Stimulated activated effector memory CD8-positive, alpha-beta T cell treated with anti-CD3 and anti-CD28 coated beads, Interleukin-12 subunit alpha, Interleukin-12 subunit beta, amount 100 ng/mL, for 72 hours (primary cell): ENCODE measurements at regions not wholly inside any gene's neighbourhood (a gene's known extent, or its start where the extent isn't known, plus 50 kb on each side); places are given as distances from the start of the nearest gene placed in this dataset.

ENCODE experiments used
- ATAC-seq: fragments of 150-1000 bp; cut with Tn5 transposase; 2 replicates; pipeline ENCODE4 v1.10.0; 2021
- DNase-seq, 2 donors: peaks; one replicate each; pipeline ENCODE4 v3.0.0; 2021 to 2022; ENCODE audit warnings: low spot score in 2 of 2
- H3K27ac Mint-ChIP-seq: one replicate; pipeline ENCODE4 v1.8.0; 2022; ENCODE audit warnings: mild to moderate bottlenecking, mixed read lengths
- H3K36me3 Mint-ChIP-seq: one replicate; pipeline ENCODE4 v1.8.0; 2022; ENCODE audit warnings: mild to moderate bottlenecking, mixed read lengths
- H3K4me1 Mint-ChIP-seq: one replicate; pipeline ENCODE4 v1.8.0; 2022; ENCODE audit warnings: mixed read lengths
- H3K4me3 Mint-ChIP-seq: one replicate; pipeline ENCODE4 v1.8.0; 2022; ENCODE audit warnings: mild to moderate bottlenecking, mixed read lengths
- H3K9me3 Mint-ChIP-seq: one replicate; pipeline ENCODE4 v1.8.0; 2022; ENCODE audit warnings: mixed read lengths

- peak overlapping the region; percentile 24 for H3K27ac Mint-ChIP-seq
- no peak for ATAC-seq
These were observed 59.7 kb upstream of the TCF20 start for GRCh38 chr22:42330170-42330569.

GRCh38 chr22:42329504-42329903, 59.1 kb upstream of the TCF20 start:
- ATAC-seq (no peak), DNase-seq (no peak)
- Mint-ChIP-seq H3K4me1 (peaks cover 24% of the 10 kb centered on the region), H3K36me3 (peaks cover 4% of the 10 kb centered on the region), H3K4me3 (no peak overlapping the region), H3K27ac (no peak overlapping the region), H3K9me3 (no peaks in the 10 kb centered on the region)

More at GRCh38 chr22:42330170-42330569, 59.7 kb upstream of the TCF20 start:
- no peak overlapping the region for H3K4me3 Mint-ChIP-seq
- DNase-seq: no peak
- H3K9me3 Mint-ChIP-seq: no peaks in the 10 kb centered on the region
- no peaks in the 10 kb centered on the region for H3K36me3 Mint-ChIP-seq
- peaks cover 17% of the 10 kb centered on the region for H3K4me1 Mint-ChIP-seq

DNA sequence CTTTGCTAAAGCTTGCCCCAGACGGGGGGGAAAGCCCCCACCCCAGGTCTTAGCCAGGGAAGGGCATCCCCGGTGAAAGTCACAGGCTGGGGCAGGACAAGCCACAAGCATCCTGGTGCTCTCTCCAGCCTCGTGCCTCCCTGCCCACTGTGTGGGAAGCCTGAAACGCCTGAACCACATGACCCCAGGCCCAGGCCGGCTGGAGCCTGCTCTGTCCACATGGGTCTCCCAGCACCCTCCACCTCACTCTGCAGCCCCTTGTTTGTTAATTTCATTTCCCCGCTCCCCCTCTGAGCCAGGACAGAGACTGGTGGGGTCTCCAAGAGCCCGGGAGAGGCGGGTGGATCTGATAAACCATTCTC, 58.3 kb upstream of the TCF20 start:
- H3K9me3 Mint-ChIP-seq: no peaks in the 10 kb centered on the region
- H3K36me3 Mint-ChIP-seq: peaks cover 11% of the 10 kb centered on the region
- no peak overlapping the region for H3K4me3 Mint-ChIP-seq
- ATAC-seq (no peak), DNase-seq (no peak)
- H3K27ac Mint-ChIP-seq: peak overlapping the region; percentile 54
- H3K4me1 Mint-ChIP-seq: peaks cover 29% of the 10 kb centered on the region

DNA sequence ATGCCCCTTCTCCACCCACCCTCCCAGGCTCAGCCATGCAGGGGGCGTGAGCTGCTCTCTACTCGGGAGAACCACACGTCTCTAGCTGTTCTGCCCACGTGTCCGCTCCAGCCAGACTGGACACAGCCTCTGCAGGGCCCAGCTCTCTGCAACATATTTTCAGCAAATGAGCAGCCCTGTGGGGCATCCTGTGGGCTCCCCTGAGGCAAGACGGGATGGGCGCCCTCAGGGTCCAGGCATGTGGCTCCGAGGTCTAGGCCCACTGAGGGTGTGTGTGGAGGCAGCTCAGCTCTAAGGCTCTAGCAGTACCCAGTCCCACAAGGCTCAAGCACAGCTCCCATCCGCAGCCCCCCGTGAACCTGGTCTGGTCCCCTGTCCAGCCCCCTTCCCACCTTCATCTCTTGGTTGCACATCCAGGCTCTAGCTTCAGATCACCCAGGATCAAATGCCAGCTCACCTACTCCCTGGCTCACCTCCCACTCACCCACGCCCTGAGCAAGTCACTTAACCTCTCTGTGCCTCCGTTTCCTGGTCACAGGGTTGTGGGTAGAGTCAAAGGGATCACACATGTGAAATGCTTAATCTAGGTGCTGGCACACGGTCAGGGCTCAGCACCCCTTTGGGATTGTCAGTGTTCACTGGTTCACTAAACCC, 57.8 kb upstream of the TCF20 start:
- ATAC-seq (peak; percentile 46), DNase-seq (no peak)
- no peak overlapping the region for H3K4me3 Mint-ChIP-seq
- peaks cover 29% of the 10 kb centered on the region for H3K4me1 Mint-ChIP-seq
- peak overlapping the region; percentile 54 for H3K27ac Mint-ChIP-seq
- no peaks in the 10 kb centered on the region for H3K9me3 Mint-ChIP-seq
- peaks cover 17% of the 10 kb centered on the region for H3K36me3 Mint-ChIP-seq

- no peaks in the 10 kb centered on the region for H3K9me3 Mint-ChIP-seq
- H3K4me1 Mint-ChIP-seq: peaks cover 31% of the 10 kb centered on the region
- DNase-seq: no peak
- peaks cover 22% of the 10 kb centered on the region for H3K36me3 Mint-ChIP-seq
- H3K27ac Mint-ChIP-seq: no peak overlapping the region
- ATAC-seq: no peak
- no peak overlapping the region for H3K4me3 Mint-ChIP-seq
These were observed 57.1 kb upstream of the TCF20 start for GRCh38 chr22:42327462-42328129.

- peak overlapping the region; percentile 26 for H3K27ac Mint-ChIP-seq
These were observed 56.3 kb upstream of the TCF20 start for GRCh38 chr22:42326801-42327200.

GRCh38 chr22:42326301-42326700, 55.8 kb upstream of the TCF20 start:
- no peaks in the 10 kb centered on the region for H3K9me3 Mint-ChIP-seq
- H3K27ac Mint-ChIP-seq: peak overlapping the region; percentile 26
- no peak for ATAC-seq
- peaks cover 36% of the 10 kb centered on the region for H3K4me1 Mint-ChIP-seq
- peaks cover 28% of the 10 kb centered on the region for H3K36me3 Mint-ChIP-seq
- H3K4me3 Mint-ChIP-seq: no peak overlapping the region
- no peak for DNase-seq

More at GRCh38 chr22:42326801-42327200, 56.3 kb upstream of the TCF20 start:
- H3K4me1 Mint-ChIP-seq: peaks cover 36% of the 10 kb centered on the region
- H3K4me3 Mint-ChIP-seq: no peak overlapping the region
- no peaks in the 10 kb centered on the region for H3K9me3 Mint-ChIP-seq
- DNase-seq (no peak), ATAC-seq (no peak)
- H3K36me3 Mint-ChIP-seq: peaks cover 28% of the 10 kb centered on the region

GRCh38 chr22:42324990-42325710, 54.7 kb upstream of the TCF20 start:
- ATAC-seq (peak; percentile 27), DNase-seq (no peak)
- H3K9me3 Mint-ChIP-seq: no peaks in the 10 kb centered on the region
- H3K36me3 Mint-ChIP-seq: peaks cover 28% of the 10 kb centered on the region
- H3K4me3 Mint-ChIP-seq: no peak overlapping the region
- peaks cover 39% of the 10 kb centered on the region for H3K4me1 Mint-ChIP-seq
- peak overlapping the region; percentile 98 for H3K27ac Mint-ChIP-seq

- peaks cover 28% of the 10 kb centered on the region for H3K36me3 Mint-ChIP-seq
- ATAC-seq (no peak), DNase-seq (no peak)
- no peak overlapping the region for H3K4me3 Mint-ChIP-seq
- peak overlapping the region; percentile 98 for H3K27ac Mint-ChIP-seq
- peaks cover 42% of the 10 kb centered on the region for H3K4me1 Mint-ChIP-seq
- no peaks in the 10 kb centered on the region for H3K9me3 Mint-ChIP-seq
These were observed 54.1 kb upstream of the TCF20 start for GRCh38 chr22:42324566-42324965.

DNA sequence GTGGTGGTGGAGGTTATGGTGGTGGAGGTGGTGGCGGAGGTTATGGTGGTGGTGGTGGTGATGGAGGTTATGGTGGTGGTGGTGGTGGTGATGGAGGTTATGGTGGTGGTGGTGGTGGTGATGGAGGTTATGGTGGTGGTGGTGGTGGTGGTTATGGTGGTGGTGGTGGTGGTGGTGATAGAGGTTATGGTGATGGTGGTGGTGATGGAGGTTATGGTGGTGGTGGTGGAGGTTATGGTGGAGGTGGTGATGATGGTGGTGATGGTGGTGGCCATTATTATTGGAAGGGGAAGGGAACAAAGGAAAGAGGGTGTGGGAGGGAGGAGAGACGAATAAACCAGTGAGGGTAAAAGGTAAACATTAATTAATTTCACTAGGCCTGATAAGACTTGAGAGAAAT, 53.5 kb upstream of the TCF20 start:
- peak; percentile 44 for ATAC-seq
- peak overlapping the region; percentile 36 for H3K4me3 Mint-ChIP-seq
- DNase-seq: no peak
- H3K9me3 Mint-ChIP-seq: no peaks in the 10 kb centered on the region
- H3K27ac Mint-ChIP-seq: peak overlapping the region; percentile 98
- peaks cover 42% of the 10 kb centered on the region for H3K4me1 Mint-ChIP-seq
- H3K36me3 Mint-ChIP-seq: peaks cover 28% of the 10 kb centered on the region

DNA sequence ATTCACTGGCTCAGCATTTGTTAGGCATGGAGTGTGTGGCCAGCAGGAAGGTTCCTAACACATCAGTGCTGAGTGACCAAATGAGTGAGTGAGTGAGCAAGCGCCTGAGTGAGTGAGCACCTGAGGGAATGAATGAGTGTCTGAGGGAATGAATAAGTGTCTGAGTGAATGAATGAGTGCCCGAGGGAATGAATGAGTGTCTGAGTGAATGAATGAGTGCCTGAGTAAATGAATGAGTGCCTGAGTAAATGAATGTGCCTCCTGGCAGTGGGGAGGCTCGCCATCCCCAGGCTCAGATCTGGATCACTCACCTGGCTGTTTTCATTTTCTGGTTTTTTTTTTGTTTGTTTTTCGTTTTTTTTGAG, 52.1 kb upstream of the TCF20 start:
- no peak for ATAC-seq
- H3K36me3 Mint-ChIP-seq: peaks cover 28% of the 10 kb centered on the region
- H3K4me1 Mint-ChIP-seq: peaks cover 30% of the 10 kb centered on the region
- DNase-seq: no peak
- H3K9me3 Mint-ChIP-seq: no peaks in the 10 kb centered on the region
- peak overlapping the region; percentile 98 for H3K27ac Mint-ChIP-seq
- H3K4me3 Mint-ChIP-seq: no peak overlapping the region

DNA sequence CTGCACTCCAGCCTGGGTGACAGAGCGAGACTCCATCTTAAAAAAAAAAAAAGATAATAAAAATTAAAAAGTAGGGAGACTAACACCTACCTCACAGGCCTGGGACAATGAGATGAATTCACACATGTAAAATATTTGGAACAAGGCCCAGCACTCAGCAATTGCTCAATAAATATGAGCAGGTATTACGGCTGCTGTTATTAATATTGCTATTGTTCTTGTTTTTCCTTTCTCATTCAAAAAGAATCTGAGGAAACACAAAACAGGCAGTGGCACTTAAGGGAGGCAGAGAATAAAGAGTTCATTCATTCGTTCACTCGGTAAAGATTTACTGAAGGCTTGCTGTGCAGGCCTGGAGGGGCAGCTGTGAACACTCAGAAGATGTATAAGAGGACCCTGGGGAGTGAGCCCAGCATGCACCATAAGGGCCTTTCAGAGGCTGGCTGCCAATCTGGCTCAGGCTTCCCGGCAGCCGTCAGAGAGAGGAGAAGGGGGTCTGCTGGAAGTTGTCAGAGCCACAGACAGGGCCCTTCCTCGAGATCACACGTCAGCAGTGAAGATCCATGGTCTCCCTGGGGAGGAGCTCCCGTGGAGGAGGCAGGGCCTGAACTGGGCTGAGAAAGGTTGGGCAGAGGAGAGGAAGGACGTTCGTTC, 51.6 kb upstream of the TCF20 start:
- Mint-ChIP-seq H3K36me3 (peaks cover 28% of the 10 kb centered on the region), H3K9me3 (no peaks in the 10 kb centered on the region), H3K4me1 (peaks cover 35% of the 10 kb centered on the region), H3K27ac (peak overlapping the region; percentile 98), H3K4me3 (no peak overlapping the region)
- no peak for ATAC-seq
- no peak for DNase-seq

- ATAC-seq: no peak
These were observed 50.3 kb upstream of the TCF20 start for GRCh38 chr22:42320443-42321416.

More at GRCh38 chr22:42320443-42321416, 50.3 kb upstream of the TCF20 start:
- Mint-ChIP-seq H3K36me3 (peaks cover 28% of the 10 kb centered on the region), H3K27ac (peak overlapping the region; percentile 73), H3K9me3 (no peaks in the 10 kb centered on the region), H3K4me1 (peaks cover 41% of the 10 kb centered on the region), H3K4me3 (no peak overlapping the region)
- DNase-seq: no peak
